Psoas muscle (tissue), 7 donors: ENCODE measurements at regions not wholly inside any gene's neighbourhood (a gene's known extent, or its start where the extent isn't known, plus 50 kb on each side); places are given as distances from the start of the nearest gene placed in this dataset.

Source experiments
- ATAC-seq, 4 donors: fragments of 200-7000 bp; cut with Tn5 transposase; one replicate each; pipeline ENCODE4 v1.9.1; 2020; ENCODE audit warnings: moderate library complexity in 3 of 4, mild to moderate bottlenecking in 2 of 4
- DNase-seq, 2 donors: peaks; one replicate each; pipeline ENCODE4 v3.0.0-alpha.2; 2020
- H3K27ac ChIP-seq: fragments of 200-600 bp; one replicate; pipeline ENCODE4 v1.8.0; 2022
- H3K27me3 ChIP-seq, 3 donors: fragments of 200-600 bp in 1 of 3; one replicate each; pipeline versions ENCODE4 v1.6.1 to v1.8.0; 2013 to 2022; ENCODE audit warnings: low read length in 2 of 3, mild to moderate bottlenecking in 2 of 3, moderate library complexity in 1 of 3; ENCODE audit not compliant: insufficient read depth in 3 of 3
- H3K36me3 ChIP-seq, 2 donors: fragments of 200-600 bp in 1 of 2; one replicate each; pipeline versions ENCODE4 v1.6.1 to v1.8.0; 2013 to 2022; ENCODE audit warnings: low read depth in 1 of 2, mild to moderate bottlenecking in 1 of 2, moderate library complexity in 1 of 2; ENCODE audit not compliant: insufficient read depth in 1 of 2
- H3K4me1 ChIP-seq: fragments of 200-600 bp; one replicate; pipeline ENCODE4 v1.8.0; 2022
- H3K4me3 ChIP-seq: fragments of 200-600 bp; one replicate; pipeline ENCODE4 v1.8.0; 2022; ENCODE audit warnings: mild to moderate bottlenecking
- H3K9me3 ChIP-seq: fragments of 200-600 bp; one replicate; pipeline ENCODE4 v1.8.0; 2022
- CTCF ChIP-seq: fragments of 200-600 bp; IDR thresholded peaks from one replicate; pipeline ENCODE4 v1.8.0; 2022; ENCODE audit warnings: antibody characterized with exemption
- WGBS, 3 donors: extraction: QIAGEN DNeasy Blood & Tissue Kit; methylation state at CpG; one replicate each; pipeline versions ENCODE4 v1.1.6 to v1.1.7; 2013; 5-methylcytosine and 5-hydroxymethylcytosine counted together
- intact Hi-C, 2 donors: fragments of 100-400 bp; cut with DNase I; formaldehyde crosslinking; loops; one replicate each; pipeline versions ENCODE4 v1.11.0 to v1.14.2; 2022
- donor health status: healthy with polysubstance abuse.
- donor health status: DM: no; HTN: no; CAD: no; lungs with moderate emphysema.
- donor health status: Bipolar disorder and iron deficiency.
- donor health status: healthy.
- donor health status: DM: yes; HTN: yes; CAD: no.
- donor health status: DM: no; HTN: no; CAD: no.
- donor health status: DM: yes; HTN: yes; CAD: no.

GRCh38 chr12:123061441-123062205 lies 81.1 kb downstream of the ARL6IP4 start:
- Histone ChIP-seq H3K27ac (peak overlapping the region; percentile 95), H3K9me3 (no peaks in the 10 kb centered on the region), H3K27me3 (no peaks in the 10 kb centered on the region), H3K4me3 (no peak overlapping the region), H3K4me1 (peaks cover 67% of the 10 kb centered on the region), H3K36me3 (no peaks in the 10 kb centered on the region)
- ATAC-seq (no peak), DNase-seq (peak in 1 of 2 donors; percentile 39)
- TF ChIP-seq CTCF = no peak
- intact Hi-C loops = no loop called here
- WGBS, 3 donors = 87 to 95% (median 88%) methylated on average over 9 of the region's 9 CpGs

- H3K4me1 ChIP-seq = peaks cover 61% of the 10 kb centered on the region
- ATAC-seq = no peak
- TF ChIP-seq CTCF = no peak
- WGBS, 3 donors = 64 to 88% (median 71%) methylated on average over 1 of the region's 1 CpG
- no peaks in the 10 kb centered on the region for H3K9me3 ChIP-seq
- H3K4me3 ChIP-seq = no peak overlapping the region
- no peak for DNase-seq
- intact Hi-C loops = no loop called here
- H3K27me3 ChIP-seq = no peaks in the 10 kb centered on the region
- H3K27ac ChIP-seq = peak overlapping the region; percentile 41
- H3K36me3 ChIP-seq = no peaks in the 10 kb centered on the region
Measured at GRCh38 chr12:123059500-123059899, 79.0 kb downstream of the ARL6IP4 start.

DNA sequence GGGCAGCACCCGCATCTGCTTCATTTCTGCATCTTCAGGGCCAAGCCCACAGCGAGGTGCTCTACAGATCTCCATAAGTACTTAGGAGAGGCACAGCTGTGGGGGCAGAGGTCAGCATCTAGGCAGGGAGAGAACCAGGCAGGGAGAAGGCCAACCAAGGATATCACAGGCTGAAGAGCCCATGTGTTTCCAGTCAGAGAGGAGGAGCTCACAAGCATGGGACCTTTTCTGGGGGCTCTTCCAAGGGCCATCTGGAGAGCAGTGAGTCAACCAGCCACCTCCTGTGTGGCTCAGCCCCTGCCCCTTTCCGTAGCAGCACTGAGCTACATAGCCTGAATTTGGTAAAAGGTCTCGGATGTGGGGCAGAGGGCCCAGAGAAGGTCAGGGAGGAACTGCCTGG lies 78.5 kb downstream of the ARL6IP4 start:
- Histone ChIP-seq H3K4me1 (peaks cover 55% of the 10 kb centered on the region), H3K9me3 (no peaks in the 10 kb centered on the region), H3K36me3 (no peaks in the 10 kb centered on the region), H3K27me3 (no peaks in the 10 kb centered on the region), H3K27ac (peak overlapping the region; percentile 41), H3K4me3 (no peak overlapping the region)
- no peak for ATAC-seq
- WGBS, 3 donors = 76 to 90% (median 84%) methylated on average over 4 of the region's 4 CpGs
- intact Hi-C loops = no loop called here
- no peak for DNase-seq
- no peak for TF ChIP-seq CTCF

DNA sequence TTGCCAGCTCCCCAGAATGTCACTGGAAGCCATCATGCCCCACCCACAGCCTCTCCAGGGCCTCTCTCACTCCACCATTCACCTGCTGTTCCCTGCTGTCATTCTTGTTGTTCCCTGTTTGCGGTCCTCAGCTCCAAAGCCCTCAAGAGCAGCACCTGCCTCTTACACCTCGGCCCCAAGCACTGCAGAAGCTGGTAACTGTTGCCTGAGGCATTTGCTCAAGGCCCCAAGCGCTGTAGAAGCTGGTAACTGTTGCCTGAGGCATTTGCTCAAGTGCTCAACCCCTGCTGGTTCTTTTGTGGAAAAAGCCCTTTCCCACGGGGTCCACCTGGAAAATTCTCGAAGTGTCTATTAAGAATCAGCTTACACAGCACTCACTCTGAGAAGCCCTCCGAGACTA lies 78.0 kb downstream of the ARL6IP4 start:
- no peak for DNase-seq
- TF ChIP-seq CTCF = no peak
- H3K27ac ChIP-seq = no peak overlapping the region
- no peaks in the 10 kb centered on the region for H3K9me3 ChIP-seq
- H3K4me1 ChIP-seq = peaks cover 50% of the 10 kb centered on the region
- WGBS, 3 donors = 92 to 95% (median 93%) methylated on average over 6 of the region's 6 CpGs
- no peaks in the 10 kb centered on the region for H3K36me3 ChIP-seq
- ATAC-seq = no peak
- H3K4me3 ChIP-seq = no peak overlapping the region
- H3K27me3 ChIP-seq = no peaks in the 10 kb centered on the region
- intact Hi-C loops = no loop called here
